Dendritic cell treated with granulocyte-macrophage colony-stimulating factor and Interleukin-4, amounts not matched to agents 40 ng/mL and 50 ng/mL, for 4 days (primary cell): ENCODE measurements at regions not wholly inside any gene's neighbourhood (a gene's known extent, or its start where the extent isn't known, plus 50 kb on each side); places are given as distances from the start of the nearest gene placed in this dataset.

ENCODE experiments used
- H3K27ac Mint-ChIP-seq: one replicate; pipeline ENCODE4 v1.8.0; 2022; ENCODE audit warnings: mild to moderate bottlenecking, mixed read lengths
- H3K27me3 Mint-ChIP-seq: one replicate; pipeline ENCODE4 v1.8.0; 2022; ENCODE audit warnings: mild to moderate bottlenecking, mixed read lengths
- H3K36me3 Mint-ChIP-seq: one replicate; pipeline ENCODE4 v1.8.0; 2022; ENCODE audit warnings: low read depth, mixed read lengths
- H3K4me1 Mint-ChIP-seq: one replicate; pipeline ENCODE4 v1.8.0; 2022; ENCODE audit warnings: low read depth, mixed read lengths
- H3K4me3 Mint-ChIP-seq: one replicate; pipeline ENCODE4 v1.8.0; 2022; ENCODE audit warnings: mild to moderate bottlenecking, moderate library complexity, mixed read lengths
- H3K9me3 Mint-ChIP-seq: one replicate; pipeline ENCODE4 v1.8.0; 2022; ENCODE audit warnings: mixed read lengths
- intact Hi-C: fragments of 100-400 bp; cut with micrococcal nuclease; formaldehyde crosslinking; loops from one replicate; pipeline ENCODE4 v1.15.0; 2022

GRCh38 chr2:195360242-195360641 is 296.8 kb upstream of the SLC39A10 start:
- Mint-ChIP-seq H3K4me3 (no peak overlapping the region), H3K36me3 (no peaks in the 10 kb centered on the region), H3K27me3 (no peaks in the 10 kb centered on the region), H3K27ac (no peak overlapping the region), H3K9me3 (peaks cover 14% of the 10 kb centered on the region), H3K4me1 (no peaks in the 10 kb centered on the region)
- intact Hi-C loops = no loop called here

DNA sequence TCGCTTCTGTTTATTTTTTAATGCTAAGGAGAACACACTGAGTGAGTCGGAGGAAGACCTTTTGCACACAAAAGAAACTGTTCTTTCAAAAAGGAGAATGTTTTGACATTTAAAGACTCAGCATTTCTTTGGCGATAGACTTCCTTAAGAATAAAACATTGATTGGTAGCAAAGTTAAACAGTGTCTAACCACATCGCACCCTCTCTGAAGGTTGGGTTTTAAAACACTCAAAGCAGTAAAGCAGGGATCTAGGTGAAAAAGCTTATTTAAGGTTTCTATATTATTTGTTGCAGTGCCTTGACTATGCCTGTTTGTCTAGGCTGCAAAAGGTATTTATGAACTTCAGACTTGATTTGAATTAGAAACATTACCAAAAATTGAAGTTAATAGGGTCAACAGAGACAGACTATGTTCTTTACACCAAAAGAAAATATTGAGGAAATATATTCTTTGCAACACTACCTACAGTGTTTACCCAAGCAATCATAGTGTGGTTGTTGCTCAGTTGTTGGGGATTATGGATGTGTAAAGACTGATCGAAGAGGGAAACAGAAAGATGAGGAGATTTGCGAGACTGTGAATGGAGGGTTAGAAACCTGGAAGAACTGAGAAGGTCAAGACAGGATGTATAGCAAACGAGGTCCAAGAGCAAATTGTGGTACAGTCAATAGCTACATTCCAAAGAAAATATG is 297.8 kb upstream of the SLC39A10 start:
- Mint-ChIP-seq H3K27me3 (no peaks in the 10 kb centered on the region), H3K4me1 (no peaks in the 10 kb centered on the region), H3K36me3 (no peaks in the 10 kb centered on the region), H3K27ac (no peak overlapping the region), H3K4me3 (no peak overlapping the region), H3K9me3 (peaks cover 12% of the 10 kb centered on the region)
- intact Hi-C loops = no loop called here

GRCh38 chr2:195356920-195357440 is 300.0 kb upstream of the SLC39A10 start:
- Mint-ChIP-seq H3K27ac (no peak overlapping the region), H3K27me3 (no peaks in the 10 kb centered on the region), H3K36me3 (no peaks in the 10 kb centered on the region), H3K9me3 (peaks cover 12% of the 10 kb centered on the region), H3K4me1 (no peaks in the 10 kb centered on the region), H3K4me3 (no peak overlapping the region)
- intact Hi-C loops = no loop called here

DNA sequence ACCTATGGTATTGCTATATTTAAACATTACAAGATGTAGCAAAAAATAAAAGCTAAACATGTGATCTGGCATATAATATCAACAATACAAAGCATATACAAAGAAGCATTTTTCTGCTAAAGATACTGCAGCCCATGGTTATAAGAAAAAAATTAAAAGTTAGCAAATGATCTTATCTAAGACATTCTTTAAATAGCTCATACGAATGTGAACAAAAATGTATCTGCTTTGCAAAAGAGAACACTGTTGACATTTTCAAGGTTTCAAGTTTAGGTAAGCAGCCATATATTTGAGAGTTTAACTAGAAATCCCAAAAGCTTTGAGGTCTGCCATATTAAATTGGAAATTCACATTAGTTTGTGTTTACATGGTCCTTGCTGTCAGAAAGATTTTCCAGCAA is 301.0 kb upstream of the SLC39A10 start:
- Mint-ChIP-seq H3K9me3 (peaks cover 12% of the 10 kb centered on the region), H3K36me3 (no peaks in the 10 kb centered on the region), H3K27ac (no peak overlapping the region), H3K27me3 (no peaks in the 10 kb centered on the region), H3K4me3 (no peak overlapping the region), H3K4me1 (no peaks in the 10 kb centered on the region)
- intact Hi-C loops = no loop called here

DNA sequence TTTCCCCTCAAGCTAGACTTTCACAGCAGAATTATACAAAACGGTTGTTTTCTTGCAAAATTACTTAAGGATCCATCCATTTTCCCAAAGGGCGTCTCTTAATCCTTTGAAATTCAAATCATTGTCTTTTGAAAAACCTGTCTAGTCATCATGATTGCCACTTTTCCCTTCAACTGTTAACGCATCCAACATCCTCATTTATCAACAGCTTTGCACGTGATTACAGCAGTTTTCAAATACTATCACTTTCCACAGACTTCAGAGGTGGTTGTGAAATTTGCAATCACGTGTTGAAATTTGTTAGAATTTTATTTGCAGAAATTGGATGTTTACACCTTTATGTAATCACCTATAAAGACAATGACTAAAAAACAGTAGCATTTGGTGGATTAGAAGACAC is 304.4 kb upstream of the SLC39A10 start:
- Mint-ChIP-seq H3K27me3 (no peaks in the 10 kb centered on the region), H3K4me1 (no peaks in the 10 kb centered on the region), H3K36me3 (no peaks in the 10 kb centered on the region), H3K27ac (no peak overlapping the region), H3K4me3 (no peak overlapping the region), H3K9me3 (peaks cover 25% of the 10 kb centered on the region)
- intact Hi-C loops = no loop called here

DNA sequence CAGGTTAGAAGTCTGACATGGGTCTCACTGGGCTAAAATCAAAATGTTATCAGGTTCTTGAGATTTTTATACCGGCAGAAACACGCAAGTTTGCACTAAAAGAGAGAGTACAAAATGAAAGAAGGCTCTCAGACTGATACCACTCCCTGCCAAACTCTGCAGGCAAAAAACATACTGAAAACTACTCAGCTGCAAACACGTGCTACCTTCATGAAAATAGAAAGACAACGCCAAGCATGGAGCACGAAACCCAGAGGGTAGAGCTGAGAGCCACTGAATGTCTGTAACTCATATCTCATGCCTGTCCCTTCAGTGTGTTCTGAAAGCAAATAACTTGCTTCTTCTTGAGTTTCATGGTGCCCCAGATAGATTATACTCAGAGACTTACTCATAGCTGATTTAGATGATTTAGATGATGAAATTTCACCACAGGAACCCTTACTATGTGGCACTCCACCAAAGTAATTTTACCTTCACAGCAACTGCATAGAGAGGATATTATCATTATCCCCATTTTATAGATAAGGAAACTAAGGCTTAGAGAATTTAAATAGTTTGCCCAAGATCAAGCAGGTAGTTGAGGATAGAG is 313.0 kb upstream of the SLC39A10 start:
- no peaks in the 10 kb centered on the region for H3K36me3 Mint-ChIP-seq
- peaks cover 18% of the 10 kb centered on the region for H3K9me3 Mint-ChIP-seq
- no peaks in the 10 kb centered on the region for H3K27me3 Mint-ChIP-seq
- H3K4me1 Mint-ChIP-seq = peaks cover 7% of the 10 kb centered on the region
- intact Hi-C loops = no loop called here
- no peak overlapping the region for H3K4me3 Mint-ChIP-seq
- no peak overlapping the region for H3K27ac Mint-ChIP-seq

- Mint-ChIP-seq H3K36me3 (no peaks in the 10 kb centered on the region), H3K4me3 (no peak overlapping the region), H3K27ac (no peak overlapping the region), H3K4me1 (peaks cover 12% of the 10 kb centered on the region), H3K27me3 (no peaks in the 10 kb centered on the region), H3K9me3 (peaks cover 13% of the 10 kb centered on the region)
- intact Hi-C loops = no loop called here
Measured at GRCh38 chr2:195343540-195343939, 313.5 kb upstream of the SLC39A10 start.

DNA sequence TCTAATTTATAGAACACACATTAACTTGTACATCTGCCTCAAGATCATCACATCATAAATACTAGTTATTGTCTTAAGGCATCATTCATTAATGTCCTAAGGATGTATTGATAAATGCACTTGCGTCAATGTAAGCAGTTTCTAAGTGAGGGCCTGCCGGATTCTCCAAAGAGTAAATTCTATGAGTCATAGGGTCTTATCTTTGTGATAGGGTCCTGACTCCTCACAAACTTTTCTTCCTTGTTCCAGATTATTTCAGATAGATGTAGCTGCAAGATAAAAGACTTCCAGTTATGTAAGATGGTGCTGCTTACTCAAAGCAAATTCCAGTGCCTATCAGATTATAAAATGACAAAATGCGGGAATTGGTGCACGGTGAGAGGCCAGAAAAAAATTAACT is 315.0 kb upstream of the SLC39A10 start:
- Mint-ChIP-seq H3K4me3 (no peak overlapping the region), H3K36me3 (no peaks in the 10 kb centered on the region), H3K9me3 (peaks cover 13% of the 10 kb centered on the region), H3K27ac (no peak overlapping the region), H3K27me3 (no peaks in the 10 kb centered on the region), H3K4me1 (peaks cover 16% of the 10 kb centered on the region)
- intact Hi-C loops = no loop called here

GRCh38 chr2:195338856-195339255 is 318.2 kb upstream of the SLC39A10 start:
- Mint-ChIP-seq H3K36me3 (no peaks in the 10 kb centered on the region), H3K27ac (no peak overlapping the region), H3K4me1 (peaks cover 21% of the 10 kb centered on the region), H3K9me3 (peaks cover 9% of the 10 kb centered on the region), H3K4me3 (no peak overlapping the region), H3K27me3 (no peaks in the 10 kb centered on the region)
- intact Hi-C loops = loop anchor here (10.0 kb wide), 1 partner anchor 326 kb away; no protein-coding TSS in a partner anchor

- intact Hi-C loops = loop anchor here (10.0 kb wide), 1 partner anchor 327 kb away; no protein-coding TSS in a partner anchor
Measured at GRCh38 chr2:195337597-195337996, 319.4 kb upstream of the SLC39A10 start.

GRCh38 chr2:195333869-195334268 is 323.2 kb upstream of the SLC39A10 start:
- Mint-ChIP-seq H3K4me3 (no peak overlapping the region), H3K4me1 (peaks cover 13% of the 10 kb centered on the region), H3K36me3 (no peaks in the 10 kb centered on the region), H3K27ac (no peak overlapping the region), H3K9me3 (no peaks in the 10 kb centered on the region), H3K27me3 (no peaks in the 10 kb centered on the region)
- intact Hi-C loops = loop anchor here (10.0 kb wide), 1 partner anchor 331 kb away; no protein-coding TSS in a partner anchor

More at GRCh38 chr2:195337597-195337996, 319.4 kb upstream of the SLC39A10 start:
- Mint-ChIP-seq H3K27me3 (no peaks in the 10 kb centered on the region), H3K36me3 (no peaks in the 10 kb centered on the region), H3K27ac (no peak overlapping the region), H3K9me3 (no peaks in the 10 kb centered on the region), H3K4me1 (peaks cover 16% of the 10 kb centered on the region), H3K4me3 (no peak overlapping the region)

DNA sequence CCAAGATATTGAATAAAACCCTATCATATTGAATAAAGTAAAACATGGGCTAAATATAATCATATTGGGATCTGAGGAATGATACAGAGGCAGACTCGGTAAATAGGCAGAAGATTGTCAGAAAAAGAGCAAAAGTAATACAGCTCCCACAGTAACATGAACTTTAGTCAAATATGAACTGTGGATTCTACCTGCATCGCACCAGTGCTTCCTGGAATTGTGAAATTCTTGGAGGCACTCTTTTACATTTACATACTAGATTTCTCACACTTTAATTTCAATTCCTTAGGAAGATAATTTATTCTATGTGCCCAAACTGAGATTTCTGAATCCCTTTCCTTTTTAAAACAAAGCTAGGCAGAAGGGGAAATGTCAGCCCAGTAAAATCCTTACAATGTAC is 325.1 kb upstream of the SLC39A10 start:
- Mint-ChIP-seq H3K9me3 (no peaks in the 10 kb centered on the region), H3K27me3 (no peaks in the 10 kb centered on the region), H3K27ac (no peak overlapping the region), H3K36me3 (no peaks in the 10 kb centered on the region), H3K4me3 (no peak overlapping the region), H3K4me1 (peaks cover 5% of the 10 kb centered on the region)
- intact Hi-C loops = loop anchor here (10.0 kb wide), 1 partner anchor 333 kb away; no protein-coding TSS in a partner anchor

GRCh38 chr2:195331129-195331528 is 325.9 kb upstream of the SLC39A10 start:
- no peaks in the 10 kb centered on the region for H3K27me3 Mint-ChIP-seq
- no peak overlapping the region for H3K27ac Mint-ChIP-seq

DNA sequence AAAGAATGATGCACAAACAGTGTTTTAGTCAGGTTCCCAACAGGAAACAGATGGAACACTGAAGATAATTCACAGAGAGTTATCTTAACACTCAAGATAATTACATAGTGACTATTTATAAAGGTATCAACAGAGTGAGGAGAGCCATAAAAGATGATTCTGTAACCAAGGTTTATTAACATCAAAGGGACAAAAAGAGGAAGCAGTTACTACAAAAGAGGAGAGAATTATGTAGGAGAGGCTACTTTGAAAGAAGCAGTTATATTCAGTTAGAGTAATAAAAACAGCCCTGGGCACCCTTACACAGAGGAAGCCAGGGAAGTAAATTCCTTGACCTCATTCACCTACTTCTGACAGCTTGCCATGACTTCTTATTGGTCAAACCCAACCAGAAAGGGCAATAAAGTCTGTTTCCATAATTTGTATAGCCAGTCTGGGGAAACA is 326.5 kb upstream of the SLC39A10 start:
- peaks cover 5% of the 10 kb centered on the region for H3K4me1 Mint-ChIP-seq
- no peaks in the 10 kb centered on the region for H3K9me3 Mint-ChIP-seq
- no peaks in the 10 kb centered on the region for H3K27me3 Mint-ChIP-seq
- H3K36me3 Mint-ChIP-seq = no peaks in the 10 kb centered on the region
- intact Hi-C loops = loop anchor here (10.0 kb wide), 1 partner anchor 334 kb away; no protein-coding TSS in a partner anchor
- H3K27ac Mint-ChIP-seq = no peak overlapping the region
- H3K4me3 Mint-ChIP-seq = no peak overlapping the region

More at GRCh38 chr2:195331129-195331528, 325.9 kb upstream of the SLC39A10 start:
- peaks cover 5% of the 10 kb centered on the region for H3K4me1 Mint-ChIP-seq
- no peak overlapping the region for H3K4me3 Mint-ChIP-seq
- no peaks in the 10 kb centered on the region for H3K9me3 Mint-ChIP-seq
- intact Hi-C loops = loop anchor here (10.0 kb wide), 1 partner anchor 334 kb away; no protein-coding TSS in a partner anchor
- H3K36me3 Mint-ChIP-seq = no peaks in the 10 kb centered on the region
